22Rv1 (cell line): ENCODE measurements at regions not wholly inside any gene's neighbourhood (a gene's known extent, or its start where the extent isn't known, plus 50 kb on each side); places are given as distances from the start of the nearest gene placed in this dataset.

Experiments
- CTCF ChIP-seq: fragments of 450-650 bp; IDR thresholded peaks from 2 replicates; pipeline ENCODE4 v1.5.1; 2017; ENCODE audit warnings: mild to moderate bottlenecking
- ZFX ChIP-seq: fragments of 450-650 bp; IDR thresholded peaks from 2 replicates; pipeline ENCODE4 v1.6.1; 2017; ENCODE audit warnings: antibody characterized with exemption, borderline replicate concordance

- TF ChIP-seq CTCF: no peak
- no peak for TF ChIP-seq ZFX
Observed at GRCh38 chr1:63269571-63269970, 52.8 kb upstream of the FOXD3 start.
